GM21515 (cell line): ENCODE measurements at regions not wholly inside any gene's neighbourhood (a gene's known extent, or its start where the extent isn't known, plus 50 kb on each side); places are given as distances from the start of the nearest gene placed in this dataset.

Experiments
- ATAC-seq: cut with Tn5 transposase; IDR thresholded peaks from one replicate; pipeline ENCODE4 v1.9.1; 2021; ENCODE audit not compliant: unreplicated experiment

DNA sequence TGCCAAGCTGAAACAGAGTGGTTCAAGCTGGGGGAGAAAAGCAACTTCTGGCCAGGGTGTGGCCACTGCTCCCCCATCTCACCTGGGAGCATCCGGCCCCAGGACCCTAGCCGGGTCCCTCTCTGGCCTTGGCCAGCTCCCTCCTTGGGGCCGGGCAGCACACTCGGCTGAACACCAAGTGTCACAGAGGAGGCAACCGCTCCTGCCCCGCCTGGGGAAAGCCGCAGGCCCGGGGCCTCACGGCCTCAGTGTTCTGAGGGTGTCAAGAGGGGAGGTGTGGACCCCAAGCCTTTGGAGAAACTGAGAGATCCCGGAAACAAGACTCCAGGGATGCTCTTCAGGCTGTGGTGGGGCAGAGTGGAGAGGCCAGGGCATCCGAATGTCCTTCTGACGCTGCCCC is 88.4 kb downstream of the ENGASE start:
- no peak for ATAC-seq

DNA sequence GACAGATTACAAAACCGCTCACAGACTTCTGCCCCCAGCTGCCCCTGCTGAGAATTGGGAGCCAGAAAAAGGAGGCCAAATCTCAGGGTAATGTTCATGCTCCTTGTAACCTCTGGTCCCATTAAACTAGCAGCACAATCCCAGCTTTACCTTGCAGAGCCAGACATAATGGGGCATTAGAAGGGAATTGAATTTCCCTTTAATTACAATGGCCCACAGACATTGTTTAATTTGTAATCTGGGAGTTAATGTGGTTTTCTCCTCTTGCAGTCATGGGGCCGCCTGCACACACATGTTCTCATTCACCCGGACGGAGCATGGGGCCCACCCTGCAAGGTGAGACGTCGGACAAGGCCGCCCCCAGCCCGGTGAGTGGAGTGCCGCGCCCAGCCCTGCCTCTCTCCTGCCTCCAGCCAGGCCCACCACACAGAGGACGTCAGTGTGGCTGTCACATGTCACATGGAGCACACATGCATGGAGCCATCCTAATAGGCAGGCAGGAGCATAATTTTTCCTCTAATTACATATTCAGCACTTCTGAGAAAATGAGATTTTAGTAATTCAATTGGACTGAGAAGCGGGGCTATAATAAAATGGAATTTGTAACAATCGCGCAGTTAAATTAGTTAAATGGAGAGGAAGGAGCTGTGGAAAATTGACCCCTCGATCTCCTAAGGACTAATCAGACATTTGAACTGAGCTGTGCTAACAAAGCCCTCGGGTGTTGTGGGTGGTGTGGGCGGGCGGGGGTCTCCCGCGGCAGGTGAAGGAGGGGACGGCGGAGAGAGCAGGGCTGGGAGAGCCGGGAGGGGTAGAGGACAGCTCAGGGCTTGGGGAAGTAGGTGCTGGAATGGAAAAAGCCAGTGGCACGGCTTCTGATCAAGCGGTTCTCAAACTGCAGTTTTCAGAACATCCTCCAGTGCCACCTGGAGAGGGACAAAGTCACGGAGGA is 87.7 kb downstream of the ENGASE start:
- no peak for ATAC-seq

DNA sequence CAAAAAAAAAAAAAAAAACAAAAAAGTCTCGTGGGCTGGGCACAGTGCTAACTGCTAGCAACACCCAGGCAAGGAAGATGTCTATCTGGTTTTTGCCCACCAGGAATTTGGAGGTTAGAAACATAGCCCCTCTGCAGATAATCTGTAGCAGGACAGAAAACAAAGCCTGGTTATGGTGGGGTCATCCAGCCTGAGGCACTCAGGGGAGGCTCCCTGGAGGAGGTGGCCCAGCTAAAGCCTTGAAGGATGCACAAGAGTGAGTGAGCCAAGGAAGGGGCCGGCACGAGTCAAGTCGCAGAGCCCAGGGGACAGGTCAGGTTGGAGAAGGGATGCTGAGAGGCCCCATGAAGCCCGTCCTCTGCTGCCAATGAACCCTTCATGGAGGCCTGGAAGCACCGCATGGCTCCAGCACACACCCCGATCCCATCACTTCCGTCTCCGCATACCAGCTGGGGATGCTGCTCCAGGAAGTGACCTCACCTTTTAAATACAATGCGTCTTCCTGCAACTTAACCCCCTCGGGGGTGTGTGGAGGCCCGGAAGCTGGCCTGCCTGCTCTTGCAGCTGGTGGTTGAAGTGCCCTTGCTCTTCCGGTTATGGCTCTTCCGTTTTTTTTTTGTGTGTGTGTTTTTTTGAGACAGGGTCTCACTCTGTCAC is 86.5 kb downstream of the ENGASE start:
- no peak for ATAC-seq

DNA sequence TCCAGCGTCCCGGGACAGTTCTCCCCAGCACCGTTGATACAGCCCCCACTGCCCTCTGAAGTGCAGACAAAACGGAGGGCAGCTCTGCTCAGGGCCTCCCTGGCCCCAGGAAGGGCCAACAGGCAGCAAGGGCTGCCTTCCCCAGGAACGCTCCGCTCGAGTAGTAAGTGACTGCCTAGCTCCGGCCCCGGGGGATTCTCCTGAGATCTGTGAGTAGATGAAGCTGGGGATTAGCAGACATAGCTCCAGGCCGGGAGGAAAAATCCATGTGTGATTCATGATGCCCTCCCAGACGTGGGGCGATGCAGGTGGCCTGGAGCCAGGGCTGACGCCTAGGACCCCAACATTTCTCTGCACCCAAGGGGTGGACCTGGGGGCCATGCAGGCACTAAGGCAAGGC is 85.3 kb downstream of the ENGASE start:
- no peak for ATAC-seq

DNA sequence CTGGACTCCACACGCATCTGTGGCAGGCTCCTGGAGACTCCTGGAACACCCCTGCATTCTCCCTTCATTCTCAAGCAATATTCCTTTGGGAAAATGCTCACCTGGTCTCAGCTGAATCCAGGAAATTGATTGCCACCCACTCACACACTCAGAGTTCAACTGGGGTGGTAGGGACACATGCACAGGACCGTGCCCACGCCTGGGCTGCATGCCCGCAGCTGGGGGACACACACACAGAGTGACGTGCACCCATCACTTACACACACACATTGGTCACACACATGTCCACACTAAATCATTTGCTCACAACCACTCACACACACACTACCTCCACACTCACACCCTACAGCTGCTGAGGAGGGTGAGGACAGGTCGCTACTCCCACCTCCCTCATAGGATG is 84.8 kb downstream of the ENGASE start:
- ATAC-seq = no peak

DNA sequence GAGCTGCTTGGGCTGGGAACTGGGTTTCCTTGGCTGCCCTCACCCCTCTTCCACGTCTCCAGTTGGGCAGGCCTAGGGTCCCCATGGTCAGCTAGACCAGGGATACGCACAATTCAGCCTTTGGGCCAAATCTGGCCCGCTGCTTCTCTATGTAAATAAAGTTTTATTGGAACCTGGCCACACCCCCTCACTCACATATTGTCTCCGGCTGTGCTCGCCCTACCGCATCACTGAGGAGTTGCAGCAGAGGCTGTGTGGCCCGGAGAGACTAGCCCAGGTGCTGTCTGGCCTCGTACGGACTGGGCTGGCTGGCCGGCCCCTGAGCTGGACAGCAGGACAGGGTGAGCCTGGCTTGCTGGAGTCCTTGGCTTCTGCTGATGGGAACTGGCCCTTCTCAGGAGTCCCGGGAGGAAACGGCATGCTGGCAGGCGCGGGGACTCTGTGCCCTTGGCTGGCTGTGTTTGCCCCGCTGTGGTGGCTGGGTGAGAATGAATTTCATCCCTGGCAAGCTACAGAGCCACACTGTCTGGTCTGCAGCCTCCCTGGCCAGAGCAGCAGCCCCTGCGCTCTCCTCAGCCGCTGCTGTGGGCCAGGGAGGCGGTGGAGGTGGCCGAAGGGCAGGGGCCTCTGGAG is 82.0 kb downstream of the ENGASE start:
- ATAC-seq = no peak

DNA sequence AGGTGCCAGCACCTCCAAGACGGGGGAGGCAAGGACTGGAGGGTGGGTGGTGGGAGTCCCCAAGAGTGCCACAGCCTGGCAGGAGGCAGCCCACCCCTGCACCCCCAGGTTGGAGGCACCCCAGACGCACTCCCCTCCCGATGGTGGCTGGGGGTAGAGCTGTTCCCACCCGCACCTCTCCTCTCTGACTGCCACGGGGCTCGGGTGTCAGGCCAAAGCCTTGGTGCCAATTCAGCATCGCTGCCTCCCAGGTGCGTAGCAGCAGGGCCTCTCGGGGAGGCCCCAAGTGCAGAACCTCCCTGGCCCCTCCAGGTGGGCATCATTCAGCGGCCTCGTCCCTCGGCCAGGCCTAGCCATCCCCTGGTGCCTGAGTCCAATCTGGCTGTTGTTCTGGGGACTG is 81.1 kb downstream of the ENGASE start:
- ATAC-seq = no peak

DNA sequence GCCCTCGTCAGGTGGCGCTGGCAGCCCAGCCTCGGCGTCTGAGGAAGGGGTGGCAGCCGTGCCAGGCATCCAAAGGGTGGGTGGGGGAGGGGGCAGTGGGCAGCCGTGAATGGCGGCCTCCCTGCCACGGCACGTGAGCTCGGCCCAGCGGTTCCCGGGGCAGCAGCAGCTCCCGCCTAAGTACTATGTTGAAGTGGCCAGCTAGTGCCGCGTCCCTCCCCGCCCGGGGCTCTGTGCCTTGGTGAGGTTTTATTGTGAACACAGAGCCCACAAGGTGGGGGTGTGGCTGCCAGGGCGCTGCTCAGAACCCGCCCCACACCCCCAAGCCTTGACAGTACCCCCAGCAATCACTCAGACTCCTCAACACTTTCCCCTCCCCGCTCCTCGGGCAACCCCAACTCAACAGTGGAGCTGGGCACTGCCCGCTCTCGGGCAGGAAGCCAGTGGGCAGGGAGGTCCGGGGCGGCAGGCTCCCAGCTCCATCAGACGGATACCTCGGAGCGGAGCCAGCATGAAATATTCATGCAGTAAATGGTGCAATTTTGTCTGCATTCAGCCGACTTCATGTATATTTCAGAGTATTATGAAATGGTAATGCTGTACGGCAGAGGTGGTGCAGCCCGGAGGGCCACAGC is 80.4 kb downstream of the ENGASE start:
- ATAC-seq = no peak

DNA sequence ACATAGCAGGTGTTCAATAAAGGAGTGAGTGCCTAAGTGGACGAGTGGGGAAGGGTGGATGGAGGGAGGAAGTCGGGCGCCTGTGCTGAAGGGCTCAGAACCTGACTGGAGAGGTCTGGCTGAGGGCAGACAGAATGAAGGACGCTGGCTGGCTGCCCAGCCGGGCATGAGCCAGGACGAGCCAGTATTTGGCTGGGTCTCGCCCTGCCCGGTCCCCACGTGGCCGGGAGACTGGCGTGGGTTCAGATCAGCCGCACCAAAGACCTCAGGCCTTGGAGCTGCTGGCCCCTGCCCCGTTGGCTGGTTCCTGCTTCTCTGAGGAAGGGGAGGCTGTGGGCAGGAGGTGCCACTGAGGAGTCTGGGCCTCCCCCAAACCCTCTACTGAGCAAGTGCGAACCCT is 79.8 kb downstream of the ENGASE start:
- ATAC-seq = no peak

DNA sequence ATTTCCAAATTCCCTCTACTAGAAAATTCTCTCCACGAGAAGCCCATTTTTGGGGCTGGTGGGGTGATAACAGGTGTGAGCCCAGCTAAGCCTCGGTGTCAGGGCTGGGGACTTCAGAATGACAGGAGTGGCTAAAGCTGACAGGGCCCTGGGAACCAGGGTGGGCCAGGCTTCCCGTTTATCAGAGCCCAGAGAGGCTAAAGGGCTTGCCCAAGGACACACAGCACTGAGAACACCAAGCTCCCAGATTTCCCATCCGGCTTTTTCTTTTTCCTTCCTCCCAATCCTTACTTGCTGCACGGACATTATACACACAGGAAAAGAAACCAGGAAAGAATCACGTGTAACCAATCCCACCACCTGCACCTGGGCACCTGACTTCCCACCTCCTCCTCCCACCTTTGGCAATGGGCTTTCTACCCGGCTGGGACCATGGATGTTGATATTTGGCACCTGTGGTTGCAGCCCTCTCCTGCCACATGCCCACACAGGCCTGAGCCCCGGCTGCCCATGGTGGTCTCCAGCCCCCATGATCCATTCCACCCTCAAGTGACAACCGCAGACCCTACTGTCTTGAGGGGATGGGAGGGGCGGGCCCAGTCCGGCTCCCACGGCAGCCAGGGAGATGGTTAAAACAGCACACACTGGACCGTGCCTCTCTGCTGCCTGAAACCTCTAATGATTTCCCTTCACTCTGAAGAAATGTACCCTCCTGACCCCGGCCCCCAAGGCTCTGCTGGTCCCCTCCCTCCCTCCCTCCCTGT is 78.9 kb downstream of the ENGASE start:
- no peak for ATAC-seq

DNA sequence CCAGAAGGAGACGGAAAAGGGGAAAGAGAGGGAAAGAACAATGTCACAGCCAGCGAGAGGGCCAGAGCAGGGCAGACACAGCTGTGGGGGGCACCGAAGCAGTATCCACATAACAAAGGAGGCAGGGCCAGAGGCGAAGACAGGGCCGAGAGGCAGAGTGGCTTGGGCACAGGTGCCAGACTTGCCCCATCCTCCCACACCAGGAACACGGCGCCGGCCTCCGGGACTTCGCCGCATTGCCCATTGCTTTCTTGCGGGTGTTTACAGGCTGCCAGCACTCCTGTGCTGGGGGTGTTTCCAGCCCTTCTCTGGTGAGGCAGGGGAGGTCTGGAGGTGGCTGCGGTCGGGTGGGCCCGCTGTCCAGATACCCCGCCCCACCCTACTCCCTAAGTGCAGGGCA is 78.0 kb downstream of the ENGASE start:
- ATAC-seq = no peak

DNA sequence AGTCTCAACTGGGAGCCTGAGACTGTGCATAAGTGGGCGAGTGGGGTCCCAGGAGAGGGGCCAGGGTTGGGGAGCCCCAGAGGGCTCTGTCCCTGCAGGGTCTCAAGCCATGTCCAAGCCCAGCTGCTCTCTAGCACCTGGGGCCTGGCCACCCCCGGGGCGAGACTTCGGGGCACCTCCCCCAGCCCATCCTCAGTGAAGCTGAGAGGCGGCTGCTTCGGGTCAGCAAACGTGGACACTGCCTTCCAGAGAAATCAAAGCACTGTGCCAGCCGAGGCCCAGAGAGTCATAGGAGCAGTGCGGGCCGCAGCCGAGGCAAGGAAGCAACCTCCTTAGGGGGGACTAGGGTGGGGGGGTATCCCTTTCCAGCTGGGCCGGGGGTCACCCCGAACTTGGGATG is 77.5 kb downstream of the ENGASE start:
- no peak for ATAC-seq

DNA sequence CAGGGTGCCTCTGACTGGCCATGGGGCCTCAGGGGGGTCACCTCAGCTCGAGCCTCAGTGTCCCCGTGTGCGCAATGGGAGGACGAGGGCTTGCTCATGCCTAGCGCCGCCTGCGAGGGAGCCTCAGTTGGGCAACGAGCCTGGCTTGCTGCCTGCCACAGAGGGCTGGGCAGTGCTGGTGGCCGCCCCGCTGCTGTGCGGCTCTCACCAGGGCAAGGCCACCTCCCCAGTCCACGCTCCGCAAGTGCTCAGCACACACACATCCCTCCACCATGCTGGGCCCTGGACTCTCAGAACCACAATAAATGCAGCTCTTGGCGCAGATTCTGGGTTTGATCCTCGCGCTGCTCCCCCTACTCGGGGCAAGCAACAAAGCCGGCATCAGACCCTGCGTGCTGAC is 76.2 kb downstream of the ENGASE start:
- ATAC-seq = no peak

DNA sequence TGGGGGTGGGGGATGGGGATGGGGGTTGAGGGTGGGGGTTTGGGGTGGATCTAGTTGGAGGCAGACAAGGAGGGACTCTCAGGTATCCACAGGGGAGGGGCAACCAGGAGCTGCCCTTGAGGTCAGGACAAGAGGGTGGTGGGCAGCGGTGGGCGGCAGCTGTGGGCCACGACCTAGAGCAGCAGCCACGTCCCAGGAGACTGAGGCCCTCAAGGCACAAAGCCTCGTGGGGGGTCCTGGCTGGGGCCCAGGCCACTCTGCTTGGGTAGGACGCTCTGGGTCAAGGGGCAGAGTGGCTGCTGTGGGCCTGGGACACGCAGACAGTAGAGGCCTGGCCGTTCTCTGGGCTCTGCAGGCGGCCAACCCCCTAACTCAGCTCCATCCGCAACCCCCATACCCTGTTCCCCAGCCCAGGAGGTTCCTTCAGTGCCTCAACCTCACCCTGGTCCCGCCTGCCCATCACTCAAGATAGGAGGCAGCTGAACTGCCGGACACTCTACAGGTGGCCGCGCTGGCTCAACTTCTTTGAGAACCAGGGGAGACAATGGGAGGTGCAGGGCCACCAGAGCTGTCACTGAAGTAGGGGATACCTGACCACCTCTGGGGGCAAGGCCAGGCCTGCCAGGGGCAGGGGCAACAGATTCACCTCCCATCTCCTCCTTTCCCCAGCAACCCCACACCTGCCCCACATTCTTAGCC is 75.6 kb downstream of the ENGASE start:
- ATAC-seq = no peak

DNA sequence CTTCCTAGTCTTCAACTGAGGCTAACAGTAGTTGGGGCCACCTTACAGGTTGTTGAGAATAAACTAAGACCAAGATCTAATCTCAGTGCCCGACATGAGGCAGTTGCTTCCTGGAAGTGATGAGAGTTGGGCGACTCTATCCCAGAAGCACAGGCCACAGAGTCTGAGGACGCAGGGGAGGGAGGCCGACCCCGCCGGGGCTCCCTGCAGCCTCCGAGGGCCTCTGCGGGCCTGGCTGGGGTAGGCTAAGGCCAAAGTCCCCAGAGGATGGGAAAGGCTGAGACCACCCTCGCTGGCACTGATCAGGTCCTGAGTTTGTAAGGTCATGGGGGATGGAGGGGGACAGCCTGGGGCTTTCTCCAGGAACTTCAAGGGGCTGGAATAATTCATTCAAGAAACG is 74.0 kb downstream of the ENGASE start:
- no peak for ATAC-seq

DNA sequence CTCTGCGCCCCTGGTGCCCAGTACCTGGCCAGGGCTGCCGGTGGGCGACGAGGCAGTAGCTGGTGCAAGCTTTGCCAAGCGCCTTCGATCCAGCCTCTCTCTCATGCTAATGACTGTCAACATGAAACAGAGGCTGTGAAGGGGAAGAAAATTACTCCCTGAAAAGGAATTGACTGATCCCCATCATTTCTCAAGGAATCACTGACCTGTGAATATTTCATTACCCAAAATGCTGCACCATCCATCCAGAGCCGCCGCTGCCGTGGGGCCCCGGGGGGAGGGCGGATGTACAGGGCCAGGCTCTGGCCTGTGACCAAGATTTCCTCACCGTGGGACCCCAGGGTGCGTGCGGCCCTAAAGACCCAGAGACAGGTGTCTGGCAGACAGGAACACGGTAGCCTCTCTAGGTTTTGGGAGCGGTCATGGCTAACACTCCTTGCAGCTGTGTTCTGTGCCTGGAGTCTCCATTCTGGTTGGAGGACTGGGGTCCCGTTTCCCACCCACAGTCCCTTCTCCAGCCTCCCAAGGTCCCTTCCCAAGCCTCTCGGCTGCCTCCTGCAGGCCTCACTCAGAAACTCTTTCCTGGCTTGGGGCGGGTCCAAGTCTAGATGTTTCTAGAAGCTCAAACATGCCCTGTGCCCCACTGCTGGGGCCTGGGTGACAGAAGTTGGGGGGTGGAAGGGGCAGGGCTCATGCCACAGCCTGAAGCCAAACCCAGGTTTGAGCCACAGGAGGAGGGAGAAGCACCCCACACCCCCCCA is 73.3 kb downstream of the ENGASE start:
- ATAC-seq = no peak

DNA sequence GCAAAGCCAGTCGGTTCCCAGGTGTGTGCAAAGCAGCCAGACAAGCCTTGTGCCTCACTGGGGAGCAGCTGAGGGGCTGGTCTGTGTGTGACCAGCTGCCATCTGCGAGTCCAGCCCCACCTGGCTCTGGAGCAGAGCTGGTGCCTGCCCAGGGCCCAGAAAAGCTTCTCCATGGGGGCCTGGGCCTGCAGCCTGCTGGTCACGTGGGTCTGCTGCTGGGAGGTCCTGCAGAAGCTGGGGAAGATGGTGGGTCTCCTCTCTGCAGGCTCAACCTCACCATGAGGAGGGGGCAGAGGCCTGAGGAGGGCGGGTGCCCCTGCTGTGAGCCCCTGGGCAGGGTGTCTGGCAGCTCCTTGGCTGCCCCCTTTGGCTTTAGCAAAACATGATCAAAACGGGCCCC is 71.9 kb downstream of the ENGASE start:
- no peak for ATAC-seq

DNA sequence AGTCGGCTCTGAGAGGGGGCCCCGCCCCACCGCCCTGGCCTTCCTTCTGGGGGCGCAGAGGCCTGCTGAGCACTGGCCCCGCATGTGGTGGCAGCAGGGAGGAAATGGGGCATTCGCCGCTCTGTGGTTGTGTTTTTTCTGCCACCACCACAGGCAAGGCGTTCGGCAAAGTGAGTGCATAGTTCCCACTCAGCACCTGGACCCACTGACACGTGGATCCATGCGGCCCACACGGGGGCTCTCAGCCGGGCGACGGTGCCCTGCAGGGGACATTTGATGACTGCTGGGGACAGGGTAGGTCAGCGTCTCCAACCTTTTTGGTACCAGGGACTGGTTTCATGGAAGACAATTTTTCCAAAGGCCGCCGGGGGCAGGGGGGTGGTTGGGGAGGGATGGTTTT is 70.9 kb downstream of the ENGASE start:
- no peak for ATAC-seq

DNA sequence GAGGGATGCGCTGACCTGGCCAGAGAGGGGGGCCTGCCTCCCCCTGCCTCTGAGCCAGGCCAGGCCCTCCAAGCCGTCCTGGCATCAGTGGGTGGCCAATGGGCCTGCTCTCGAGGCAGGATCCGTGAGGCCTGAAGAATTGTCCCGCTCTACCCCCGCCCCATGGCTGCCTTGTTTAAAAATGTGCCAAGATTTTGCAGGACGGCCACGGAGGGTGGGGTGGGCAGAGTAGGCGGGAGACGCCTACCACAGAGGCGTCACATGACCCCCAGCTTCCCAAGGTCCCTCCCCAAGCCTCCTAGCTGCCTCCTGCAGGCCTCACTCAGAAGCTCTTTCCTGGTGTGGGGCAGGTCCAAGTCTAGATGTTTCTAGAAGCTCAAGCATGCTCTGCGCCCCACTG is 69.5 kb downstream of the ENGASE start:
- no peak for ATAC-seq

DNA sequence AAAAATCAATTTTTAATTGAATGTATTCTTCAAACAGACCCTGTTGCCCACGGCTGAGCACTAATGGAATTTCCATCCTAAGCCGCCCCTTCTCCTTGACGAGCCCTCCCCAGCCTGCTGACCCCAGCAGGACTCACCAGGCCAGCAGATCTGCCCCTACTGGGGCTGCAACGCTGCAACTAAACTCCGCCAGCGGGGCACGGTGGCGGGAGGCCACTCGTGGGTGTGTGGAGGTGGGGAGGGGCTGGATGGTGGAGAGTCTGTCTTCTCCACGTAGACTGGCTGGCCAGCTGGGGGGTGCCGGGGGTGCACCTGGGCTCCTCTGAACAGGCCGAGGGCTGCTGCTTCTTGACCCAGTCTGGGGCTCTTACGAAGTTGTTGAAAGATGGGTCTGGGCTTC is 67.8 kb downstream of the ENGASE start:
- no peak for ATAC-seq
